CD4-positive, alpha-beta T cell (primary cell): ENCODE measurements at regions not wholly inside any gene's neighbourhood (a gene's known extent, or its start where the extent isn't known, plus 50 kb on each side); places are given as distances from the start of the nearest gene placed in this dataset.

Experiments used
- ATAC-seq: fragments of 200-7000 bp; cut with Tn5 transposase; one replicate; pipeline ENCODE4 v1.10.0; 2022; ENCODE audit warnings: mild to moderate bottlenecking; ENCODE audit not compliant: poor library complexity
- CTCF ChIA-PET: fragments of 350-600 bp; sonication (Branson Sonifier 250); formaldehyde crosslinking; loops from one replicate; lab custom pipeline; 2021; ENCODE audit warnings: antibody characterized with exemption, inconsistent platforms; lab: Charles Lee
- POLR2A ChIA-PET: fragments of 350-600 bp; sonication (Branson Sonifier 250); formaldehyde crosslinking; loops from one replicate; lab custom pipeline; 2021; ENCODE audit warnings: antibody characterized with exemption, inconsistent platforms; lab: Charles Lee
- DNase-seq, 14 experiments: peaks; one replicate each; pipeline ENCODE4 v3.0.0-alpha.2; 2013 to 2020; ENCODE audit warnings: mixed read lengths in 2 of 14
- H3K27ac ChIP-seq, 2 donors: one replicate each; pipeline versions ENCODE4 v1.5.1 to v1.7.0; 2013; ENCODE audit warnings: low read length in 2 of 2, low read depth in 1 of 2, mild to moderate bottlenecking in 1 of 2
- H3K27me3 ChIP-seq, 2 experiments: 1 replicate in 1 of 2; 2 replicates in 1 of 2; pipeline versions ENCODE4 v1.6.1 to v1.7.0; 2013; ENCODE audit warnings: low read length in 2 of 2, control low read depth in 1 of 2, mild to moderate bottlenecking in 1 of 2, moderate library complexity in 1 of 2; ENCODE audit not compliant: insufficient read depth in 2 of 2, control insufficient read depth in 1 of 2
- H3K36me3 ChIP-seq: one replicate; pipeline ENCODE4 v1.6.1; 2013; ENCODE audit warnings: low read length, control low read depth; ENCODE audit not compliant: insufficient read depth
- H3K4me1 ChIP-seq: one replicate; pipeline ENCODE4 v1.6.1; 2013; ENCODE audit warnings: low read length, control low read depth; ENCODE audit not compliant: insufficient read depth
- H3K4me3 ChIP-seq: one replicate; pipeline ENCODE4 v1.5.1; 2013; ENCODE audit warnings: mild to moderate bottlenecking, low read length, moderate library complexity
- H3K9me3 ChIP-seq, 2 experiments: 1 replicate in 1 of 2; 2 replicates in 1 of 2; pipeline versions ENCODE4 v1.6.1 to v1.7.0; 2013; ENCODE audit warnings: low read length in 2 of 2, mild to moderate bottlenecking in 2 of 2, control low read depth in 1 of 2, moderate library complexity in 1 of 2; ENCODE audit not compliant: control insufficient read depth in 1 of 2, insufficient read depth in 1 of 2
- H3K27ac Mint-ChIP-seq: one replicate; pipeline ENCODE4 v1.8.0; 2020; ENCODE audit warnings: mixed read lengths
- H3K27me3 Mint-ChIP-seq: one replicate; pipeline ENCODE4 v1.8.0; 2021; ENCODE audit warnings: mixed read lengths
- H3K36me3 Mint-ChIP-seq: one replicate; pipeline ENCODE4 v1.8.0; 2021; ENCODE audit warnings: low read depth, mixed read lengths
- H3K4me1 Mint-ChIP-seq: one replicate; pipeline ENCODE4 v1.8.0; 2021; ENCODE audit warnings: low read depth, mixed read lengths
- H3K4me3 Mint-ChIP-seq: one replicate; pipeline ENCODE4 v1.8.0; 2020; ENCODE audit warnings: mild to moderate bottlenecking, mixed read lengths
- H3K9me3 Mint-ChIP-seq: one replicate; pipeline ENCODE4 v1.8.0; 2020; ENCODE audit warnings: mixed read lengths
- intact Hi-C, 2 experiments: fragments of 100-400 bp; cut with DNase I in 1 of 2; cut with micrococcal nuclease in 1 of 2; formaldehyde crosslinking; loops; one replicate each; pipeline versions ENCODE4 v1.15.1 to v1.9.0; 2023 to 2025; cut with DNase I, micrococcal nuclease
- TF ChIP-seq, protein P1 (sequence below): fragments of 200-600 bp; IDR thresholded peaks from one replicate; pipeline ENCODE4 v1.8.0; 2022; ENCODE audit warnings: antibody characterized with exemption, mild to moderate bottlenecking

DNA sequence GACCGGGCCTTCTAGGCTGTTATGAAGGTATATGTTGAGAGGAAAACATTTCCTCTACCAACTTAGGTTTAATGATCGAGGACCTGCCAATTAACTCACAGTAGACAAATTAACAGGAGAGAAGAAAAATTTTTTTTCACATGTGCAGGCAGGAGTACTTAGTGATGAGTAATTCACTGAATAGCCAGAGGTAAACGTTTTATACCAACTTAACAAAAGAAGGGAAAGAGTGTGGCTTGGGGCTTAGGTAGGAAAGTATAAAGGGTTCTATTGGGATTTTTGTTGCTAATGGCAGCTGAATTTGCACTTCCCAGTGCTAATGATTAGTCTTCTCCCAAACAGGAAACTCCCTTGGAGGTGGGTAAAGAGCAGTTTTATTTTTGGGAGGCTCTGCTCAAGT, 121.6 kb upstream of the HS3ST4 start:
- Mint-ChIP-seq H3K36me3 (no peaks in the 10 kb centered on the region), H3K9me3 (peaks cover 2% of the 10 kb centered on the region), H3K27me3 (peaks cover 23% of the 10 kb centered on the region), H3K27ac (no peak overlapping the region), H3K4me3 (no peak overlapping the region), H3K4me1 (no peaks in the 10 kb centered on the region)
- Histone ChIP-seq H3K27ac (no peak overlapping the region), H3K36me3 (no peaks in the 10 kb centered on the region), H3K4me1 (no peaks in the 10 kb centered on the region), H3K4me3 (no peak overlapping the region), H3K9me3 (peaks cover 0 to 3% of the 10 kb centered on the region in 2 experiments), H3K27me3 (no peaks in the 10 kb centered on the region)
- TF ChIP-seq, protein P1, sequence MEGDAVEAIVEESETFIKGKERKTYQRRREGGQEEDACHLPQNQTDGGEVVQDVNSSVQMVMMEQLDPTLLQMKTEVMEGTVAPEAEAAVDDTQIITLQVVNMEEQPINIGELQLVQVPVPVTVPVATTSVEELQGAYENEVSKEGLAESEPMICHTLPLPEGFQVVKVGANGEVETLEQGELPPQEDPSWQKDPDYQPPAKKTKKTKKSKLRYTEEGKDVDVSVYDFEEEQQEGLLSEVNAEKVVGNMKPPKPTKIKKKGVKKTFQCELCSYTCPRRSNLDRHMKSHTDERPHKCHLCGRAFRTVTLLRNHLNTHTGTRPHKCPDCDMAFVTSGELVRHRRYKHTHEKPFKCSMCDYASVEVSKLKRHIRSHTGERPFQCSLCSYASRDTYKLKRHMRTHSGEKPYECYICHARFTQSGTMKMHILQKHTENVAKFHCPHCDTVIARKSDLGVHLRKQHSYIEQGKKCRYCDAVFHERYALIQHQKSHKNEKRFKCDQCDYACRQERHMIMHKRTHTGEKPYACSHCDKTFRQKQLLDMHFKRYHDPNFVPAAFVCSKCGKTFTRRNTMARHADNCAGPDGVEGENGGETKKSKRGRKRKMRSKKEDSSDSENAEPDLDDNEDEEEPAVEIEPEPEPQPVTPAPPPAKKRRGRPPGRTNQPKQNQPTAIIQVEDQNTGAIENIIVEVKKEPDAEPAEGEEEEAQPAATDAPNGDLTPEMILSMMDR: no peak
- CTCF ChIA-PET: no interaction called here
- POLR2A ChIA-PET: no interaction called here
- no peak for ATAC-seq
- no peak for DNase-seq
- intact Hi-C loops: no loop called here

DNA sequence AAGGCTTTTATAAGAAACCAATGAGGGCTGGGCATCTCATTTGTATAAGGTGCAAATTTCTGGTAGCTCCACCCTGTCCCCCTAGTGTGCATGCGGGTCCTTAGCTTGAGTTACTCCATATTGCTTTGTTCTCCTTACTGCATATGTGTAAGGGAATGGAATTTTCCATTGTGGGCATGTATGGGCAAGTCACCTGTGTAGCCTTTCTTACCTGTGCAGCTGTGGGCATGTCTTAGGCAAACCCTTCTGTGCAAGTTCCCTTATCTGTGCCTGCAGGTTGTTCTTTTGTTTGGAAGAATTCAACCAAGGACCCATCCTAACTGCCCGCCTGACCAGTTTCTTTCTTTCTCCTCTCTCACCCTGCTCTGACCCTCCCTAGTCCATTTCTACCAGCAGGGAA, 122.8 kb upstream of the HS3ST4 start:
- no peak overlapping the region for H3K27ac ChIP-seq
- Mint-ChIP-seq H3K27me3 (peaks cover 23% of the 10 kb centered on the region), H3K9me3 (peaks cover 2% of the 10 kb centered on the region), H3K4me3 (no peak overlapping the region), H3K36me3 (no peaks in the 10 kb centered on the region), H3K4me1 (no peaks in the 10 kb centered on the region), H3K27ac (no peak overlapping the region)
- ATAC-seq: no peak
- intact Hi-C loops: no loop called here
- H3K27me3 ChIP-seq: no peaks in the 10 kb centered on the region
- H3K36me3 ChIP-seq: no peaks in the 10 kb centered on the region
- no peak overlapping the region for H3K4me3 ChIP-seq
- DNase-seq: no peak
- POLR2A ChIA-PET: no interaction called here
- H3K4me1 ChIP-seq: no peaks in the 10 kb centered on the region
- peaks cover 0 to 3% of the 10 kb centered on the region in 2 experiments for H3K9me3 ChIP-seq
- CTCF ChIA-PET: no interaction called here
- TF ChIP-seq, protein P1: no peak

DNA sequence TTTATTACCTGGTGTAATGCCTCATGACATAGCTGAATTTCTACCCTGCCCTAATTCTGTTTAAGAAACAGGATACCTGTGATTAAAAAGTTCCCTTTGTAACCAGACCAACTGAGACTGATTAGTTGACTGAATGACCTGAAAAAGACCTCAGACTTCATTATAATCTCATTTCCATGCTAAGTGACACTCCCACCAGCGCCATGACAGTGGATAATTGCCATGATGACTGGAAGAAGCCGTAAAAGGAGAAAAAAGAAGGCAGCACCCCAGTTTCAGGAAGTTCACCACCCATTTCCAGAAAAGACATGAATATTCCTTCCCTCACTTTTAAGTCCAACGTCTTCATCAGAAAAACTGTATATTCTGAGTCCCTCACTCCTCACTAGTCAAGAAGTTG, 125.6 kb upstream of the HS3ST4 start:
- ATAC-seq: no peak
- H3K4me1 ChIP-seq: no peaks in the 10 kb centered on the region
- H3K4me1 Mint-ChIP-seq: no peaks in the 10 kb centered on the region
- peaks cover 4% of the 10 kb centered on the region for H3K9me3 Mint-ChIP-seq
- H3K36me3 Mint-ChIP-seq: no peaks in the 10 kb centered on the region
- H3K27me3 Mint-ChIP-seq: peaks cover 18% of the 10 kb centered on the region
- H3K4me3 Mint-ChIP-seq: no peak overlapping the region
- no peaks in the 10 kb centered on the region for H3K27me3 ChIP-seq
- no peak for DNase-seq
- no peak overlapping the region for H3K27ac Mint-ChIP-seq
- peaks cover 0 to 3% of the 10 kb centered on the region in 2 experiments for H3K9me3 ChIP-seq
- H3K4me3 ChIP-seq: no peak overlapping the region
- no peaks in the 10 kb centered on the region for H3K36me3 ChIP-seq
- TF ChIP-seq, protein P1: no peak
- intact Hi-C loops: no loop called here
- CTCF ChIA-PET: no interaction called here
- POLR2A ChIA-PET: no interaction called here
- H3K27ac ChIP-seq: no peak overlapping the region
